ENCODE measurements at regions not wholly inside any gene's neighbourhood (a gene's known extent, or its start where the extent isn't known, plus 50 kb on each side); places are given as distances from the start of the nearest gene placed in this dataset.

- TF ChIP-seq CTCF (IDR thresholded peaks at IDR 0.05; ENCODE audit: borderline replicate concordance, extremely low read depth, low read length, poor library complexity, severe bottlenecking) (no peak), EZH2 (IDR thresholded peaks at IDR 0.05; ENCODE audit: borderline replicate concordance, low read depth, low read length, severe bottlenecking) (no peak)
- H2AFZ ChIP-seq (ENCODE audit: low read depth, low read length) = no peak overlapping the region
- ATAC-seq (ENCODE audit: insufficient read depth, low read depth) = no peak
These were observed 139.7 kb downstream of the SEC61B start for GRCh38 chr9:99361817-99362216.

GRCh38 chr9:99362321-99362720, 140.2 kb downstream of the SEC61B start:
- DNase-seq (no peak), ATAC-seq (ENCODE audit: insufficient read depth, low read depth) (no peak)
- H3K4me3 ChIP-seq (ENCODE audit: low read depth in 1 of 2, low read length in 2 of 2) = no peak overlapping the region
- H4K20me1 ChIP-seq (ENCODE audit: insufficient read depth, low read length) = no peaks in the 10 kb centered on the region
- H2AFZ ChIP-seq (ENCODE audit: low read depth, low read length) = no peak overlapping the region
- H3K27ac ChIP-seq (ENCODE audit: low read length) = no peak overlapping the region
- no peak overlapping the region for H3K4me2 ChIP-seq (ENCODE audit: insufficient read depth, low read length)
- H3K79me2 ChIP-seq (ENCODE audit: insufficient read depth, low read length) = no peaks in the 10 kb centered on the region
- no peaks in the 10 kb centered on the region for H3K4me1 ChIP-seq (ENCODE audit: insufficient read depth, low read length)
- no peaks in the 10 kb centered on the region for H3K27me3 ChIP-seq (ENCODE audit: insufficient read depth, low read length, poor library complexity)
- TF ChIP-seq EZH2 (IDR thresholded peaks at IDR 0.05; ENCODE audit: borderline replicate concordance, low read depth, low read length, severe bottlenecking) = no peak
- TF ChIP-seq CTCF (IDR thresholded peaks at IDR 0.05; ENCODE audit: borderline replicate concordance, extremely low read depth, low read length, poor library complexity, severe bottlenecking) = no peak
- no peaks in the 10 kb centered on the region for H3K36me3 ChIP-seq (ENCODE audit: insufficient read depth, low read length)
- H3K9me3 ChIP-seq (ENCODE audit: insufficient read depth, low read length, severe bottlenecking) = no peaks in the 10 kb centered on the region
- H3K9ac ChIP-seq (ENCODE audit: low read depth, low read length) = no peak overlapping the region

More at GRCh38 chr9:99361817-99362216, 139.7 kb downstream of the SEC61B start:
- Histone ChIP-seq H3K9ac (ENCODE audit: low read depth, low read length) (no peak overlapping the region), H3K27me3 (ENCODE audit: insufficient read depth, low read length, poor library complexity) (no peaks in the 10 kb centered on the region), H3K27ac (ENCODE audit: low read length) (no peak overlapping the region), H3K9me3 (ENCODE audit: insufficient read depth, low read length, severe bottlenecking) (no peaks in the 10 kb centered on the region), H3K4me3 (ENCODE audit: low read depth in 1 of 2, low read length in 2 of 2) (no peak overlapping the region), H3K4me2 (ENCODE audit: insufficient read depth, low read length) (no peak overlapping the region), H3K36me3 (ENCODE audit: insufficient read depth, low read length) (no peaks in the 10 kb centered on the region), H3K79me2 (ENCODE audit: insufficient read depth, low read length) (no peaks in the 10 kb centered on the region), H4K20me1 (ENCODE audit: insufficient read depth, low read length) (no peaks in the 10 kb centered on the region), H3K4me1 (ENCODE audit: insufficient read depth, low read length) (no peaks in the 10 kb centered on the region)
- DNase-seq = no peak

GRCh38 chr9:99363509-99363908, 141.4 kb downstream of the SEC61B start:
- Histone ChIP-seq H3K79me2 (ENCODE audit: insufficient read depth, low read length) (no peaks in the 10 kb centered on the region), H3K9ac (ENCODE audit: low read depth, low read length) (no peak overlapping the region), H3K27ac (ENCODE audit: low read length) (no peak overlapping the region), H4K20me1 (ENCODE audit: insufficient read depth, low read length) (no peaks in the 10 kb centered on the region), H3K9me3 (ENCODE audit: insufficient read depth, low read length, severe bottlenecking) (no peaks in the 10 kb centered on the region), H2AFZ (ENCODE audit: low read depth, low read length) (no peak overlapping the region), H3K4me1 (ENCODE audit: insufficient read depth, low read length) (no peaks in the 10 kb centered on the region), H3K36me3 (ENCODE audit: insufficient read depth, low read length) (no peaks in the 10 kb centered on the region), H3K4me2 (ENCODE audit: insufficient read depth, low read length) (no peak overlapping the region), H3K4me3 (ENCODE audit: low read depth in 1 of 2, low read length in 2 of 2) (no peak overlapping the region), H3K27me3 (ENCODE audit: insufficient read depth, low read length, poor library complexity) (no peaks in the 10 kb centered on the region)
- TF ChIP-seq CTCF (IDR thresholded peaks at IDR 0.05; ENCODE audit: borderline replicate concordance, extremely low read depth, low read length, poor library complexity, severe bottlenecking) (no peak), EZH2 (IDR thresholded peaks at IDR 0.05; ENCODE audit: borderline replicate concordance, low read depth, low read length, severe bottlenecking) (no peak)
- ATAC-seq (ENCODE audit: insufficient read depth, low read depth) (no peak), DNase-seq (no peak)

Measured in DND-41 (cell line).